Activated naive CD4-positive, alpha-beta T cell treated with anti-CD3 and anti-CD28 coated beads, Interleukin-2, amount 50 U/mL, for 24 hours (primary cell): ENCODE measurements at regions not wholly inside any gene's neighbourhood (a gene's known extent, or its start where the extent isn't known, plus 50 kb on each side); places are given as distances from the start of the nearest gene placed in this dataset.

Source experiments
- H3K27ac Mint-ChIP-seq: one replicate; pipeline ENCODE4 v1.8.0; 2021; ENCODE audit warnings: mild to moderate bottlenecking, mixed read lengths
- H3K27me3 Mint-ChIP-seq: one replicate; pipeline ENCODE4 v1.8.0; 2021; ENCODE audit warnings: mixed read lengths
- H3K36me3 Mint-ChIP-seq: one replicate; pipeline ENCODE4 v1.8.0; 2021; ENCODE audit warnings: mixed read lengths
- H3K4me1 Mint-ChIP-seq: one replicate; pipeline ENCODE4 v1.8.0; 2021; ENCODE audit warnings: mixed read lengths
- H3K4me3 Mint-ChIP-seq: one replicate; pipeline ENCODE4 v1.8.0; 2021; ENCODE audit warnings: mild to moderate bottlenecking, mixed read lengths
- H3K9me3 Mint-ChIP-seq: one replicate; pipeline ENCODE4 v1.8.0; 2021; ENCODE audit warnings: mixed read lengths

DNA sequence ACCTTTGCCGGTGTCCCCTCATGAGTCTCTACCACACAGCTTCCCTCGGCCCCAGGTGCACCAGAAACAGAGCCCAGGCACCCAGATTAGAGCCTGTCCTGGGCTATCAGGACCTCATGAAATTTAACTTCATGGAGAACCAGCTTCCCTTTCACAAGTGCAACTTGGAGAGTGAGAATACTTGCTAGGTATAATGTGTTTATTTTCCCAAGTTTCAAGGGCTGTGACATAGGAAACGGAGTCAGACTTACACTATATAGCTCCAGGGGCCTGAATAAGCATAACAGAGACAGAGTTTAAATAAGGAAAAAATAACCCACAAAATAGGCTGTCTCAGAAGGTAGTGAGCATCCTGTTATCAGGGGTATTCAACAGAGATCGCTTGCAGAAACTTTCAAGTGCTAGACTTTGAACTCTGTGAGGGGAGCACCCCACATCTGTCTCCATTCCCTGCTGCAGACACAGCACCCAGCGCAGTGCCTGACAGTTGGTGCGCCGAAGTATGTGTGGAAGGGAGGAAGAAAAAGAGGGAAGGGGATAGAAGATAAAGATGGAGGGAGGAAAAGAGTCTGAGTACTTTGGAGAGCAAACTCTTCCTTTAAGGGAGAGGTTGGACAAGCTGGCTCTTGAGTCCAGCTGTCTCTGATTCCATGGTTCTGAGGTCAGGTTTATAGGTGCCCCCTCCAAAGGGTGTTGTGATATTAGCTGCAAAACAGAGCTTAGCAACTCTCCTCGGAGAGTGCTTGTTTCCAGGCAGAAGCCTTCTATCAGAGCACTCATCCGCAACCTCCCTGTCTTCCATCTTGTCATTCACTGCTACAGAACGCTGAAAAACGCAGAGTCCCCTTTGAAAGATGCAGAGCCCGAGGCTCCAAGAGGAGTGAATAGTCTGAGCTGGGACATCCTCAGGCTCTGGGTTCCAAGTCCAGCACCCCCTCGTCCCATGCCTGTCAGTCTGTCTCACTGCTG is 84.8 kb downstream of the CPN2 start:
- Mint-ChIP-seq H3K36me3 (no peaks in the 10 kb centered on the region), H3K27ac (no peak overlapping the region), H3K4me3 (no peak overlapping the region), H3K9me3 (no peaks in the 10 kb centered on the region), H3K4me1 (peaks cover 7% of the 10 kb centered on the region), H3K27me3 (no peaks in the 10 kb centered on the region)

DNA sequence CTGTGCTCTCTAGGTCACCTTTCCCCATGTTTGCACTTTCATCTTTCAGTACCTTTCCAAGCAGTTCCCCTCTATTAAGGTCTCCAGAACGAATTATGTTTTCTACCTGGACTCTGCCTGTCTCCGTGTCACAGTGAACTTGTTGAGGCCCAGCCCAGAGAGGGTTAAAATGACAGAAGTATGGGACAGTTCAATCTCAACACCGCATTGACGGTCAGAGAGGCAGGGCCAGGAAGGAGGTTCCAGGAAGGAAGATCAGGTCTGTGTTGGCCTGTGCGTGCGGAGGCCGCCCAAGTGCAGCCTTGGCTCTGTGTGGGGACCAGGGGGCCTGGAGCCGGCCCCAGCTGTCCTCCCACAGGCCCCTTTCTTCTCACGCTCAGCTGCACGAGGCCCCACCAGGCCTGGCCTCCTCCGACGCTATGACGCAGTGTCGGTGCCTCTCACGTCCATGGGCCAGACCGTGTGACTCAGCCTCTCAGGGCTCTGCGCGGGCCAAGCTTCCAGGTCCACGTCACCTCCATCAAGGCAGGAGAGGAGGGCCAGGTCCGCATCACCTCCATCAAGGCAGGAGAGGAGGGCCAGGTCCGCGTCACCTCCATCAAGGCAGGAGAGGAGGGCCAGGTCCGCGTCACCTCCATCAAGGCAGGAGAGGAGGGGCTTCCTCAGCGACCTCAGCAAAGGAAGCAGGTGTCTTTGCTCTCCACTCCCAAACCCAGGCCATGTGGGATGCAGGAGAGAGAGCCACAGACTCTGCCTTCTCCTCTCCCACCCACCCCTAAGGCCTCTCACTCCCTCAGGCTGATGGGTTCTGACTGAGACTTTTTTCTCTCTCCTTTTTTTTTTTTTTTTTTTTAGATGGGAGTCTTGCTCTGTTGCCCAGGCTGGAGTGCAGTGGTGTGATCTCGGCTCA is 83.1 kb downstream of the CPN2 start:
- Mint-ChIP-seq H3K4me3 (no peak overlapping the region), H3K4me1 (peaks cover 7% of the 10 kb centered on the region), H3K9me3 (no peaks in the 10 kb centered on the region), H3K36me3 (no peaks in the 10 kb centered on the region), H3K27me3 (no peaks in the 10 kb centered on the region), H3K27ac (no peak overlapping the region)

DNA sequence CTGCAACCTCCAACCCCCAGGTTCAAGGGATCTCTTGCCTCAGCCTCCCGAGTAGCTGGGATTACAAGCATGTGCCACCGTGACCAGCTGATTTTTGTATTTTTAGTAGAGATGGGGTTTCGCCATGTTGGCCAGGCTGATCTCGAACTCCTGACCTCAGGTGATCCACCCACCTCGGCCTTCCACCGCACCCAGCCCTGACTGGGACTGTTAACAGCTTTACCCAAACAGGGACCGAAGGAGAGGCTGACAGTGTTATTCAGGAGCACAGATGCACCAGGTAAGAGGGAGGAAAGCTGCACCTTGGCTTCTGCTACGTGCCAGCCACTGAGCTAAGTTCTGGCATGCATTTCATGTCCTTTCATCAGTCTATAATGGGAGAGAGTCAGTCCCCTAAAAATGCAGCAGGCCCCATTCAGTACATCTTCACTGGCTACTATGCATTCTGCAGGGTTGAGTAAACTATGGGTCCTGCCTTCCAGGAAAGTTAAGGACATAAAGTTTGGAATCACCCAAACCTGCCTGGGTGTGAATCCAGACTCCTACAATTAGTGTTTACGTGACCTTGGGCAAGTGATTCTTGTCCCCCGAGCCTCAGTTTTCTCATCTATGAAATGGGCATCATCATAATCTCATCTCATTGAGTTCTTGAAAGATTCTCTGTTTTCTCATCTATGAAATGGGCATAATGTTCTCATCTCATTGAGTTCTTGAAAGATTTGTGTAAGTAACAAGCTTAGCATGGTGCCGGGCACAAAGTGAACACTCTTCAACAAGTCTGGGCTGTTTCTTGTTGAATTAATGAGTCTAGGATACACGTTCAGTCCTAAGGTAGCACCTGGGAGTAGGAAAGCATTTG is 82.2 kb downstream of the CPN2 start:
- H3K4me3 Mint-ChIP-seq = no peak overlapping the region
- H3K27ac Mint-ChIP-seq = peak overlapping the region; percentile 55
- H3K4me1 Mint-ChIP-seq = peaks cover 7% of the 10 kb centered on the region
- no peaks in the 10 kb centered on the region for H3K27me3 Mint-ChIP-seq
- no peaks in the 10 kb centered on the region for H3K36me3 Mint-ChIP-seq
- no peaks in the 10 kb centered on the region for H3K9me3 Mint-ChIP-seq

DNA sequence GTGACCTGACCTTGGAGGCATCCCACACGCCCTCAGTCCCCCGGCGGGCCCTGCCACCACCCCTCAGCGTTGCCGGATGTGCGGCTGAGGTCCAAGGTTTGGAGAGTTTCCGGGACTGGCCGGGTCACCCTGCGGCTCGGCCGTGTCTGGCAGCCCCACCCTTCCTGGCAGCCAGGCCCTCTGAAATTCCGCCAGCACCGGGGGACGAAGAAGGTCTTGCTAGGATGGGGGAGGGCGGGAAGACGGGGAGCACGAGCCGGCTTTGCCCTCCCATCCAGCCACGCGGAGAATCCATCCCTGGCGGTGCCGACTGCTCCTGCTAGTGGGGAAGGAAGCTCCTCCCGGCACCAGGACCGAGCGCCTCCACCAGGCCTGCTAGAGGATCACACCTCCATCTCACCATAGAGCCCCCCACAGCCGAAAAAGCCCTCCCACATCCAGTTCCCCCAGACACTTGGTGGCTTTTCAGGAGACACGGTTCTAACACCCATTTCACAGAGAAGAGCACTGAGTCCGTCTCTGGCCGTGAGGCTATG is 81.5 kb downstream of the CPN2 start:
- Mint-ChIP-seq H3K4me3 (no peak overlapping the region), H3K27me3 (no peaks in the 10 kb centered on the region), H3K4me1 (peaks cover 8% of the 10 kb centered on the region), H3K9me3 (no peaks in the 10 kb centered on the region), H3K36me3 (no peaks in the 10 kb centered on the region), H3K27ac (no peak overlapping the region)

DNA sequence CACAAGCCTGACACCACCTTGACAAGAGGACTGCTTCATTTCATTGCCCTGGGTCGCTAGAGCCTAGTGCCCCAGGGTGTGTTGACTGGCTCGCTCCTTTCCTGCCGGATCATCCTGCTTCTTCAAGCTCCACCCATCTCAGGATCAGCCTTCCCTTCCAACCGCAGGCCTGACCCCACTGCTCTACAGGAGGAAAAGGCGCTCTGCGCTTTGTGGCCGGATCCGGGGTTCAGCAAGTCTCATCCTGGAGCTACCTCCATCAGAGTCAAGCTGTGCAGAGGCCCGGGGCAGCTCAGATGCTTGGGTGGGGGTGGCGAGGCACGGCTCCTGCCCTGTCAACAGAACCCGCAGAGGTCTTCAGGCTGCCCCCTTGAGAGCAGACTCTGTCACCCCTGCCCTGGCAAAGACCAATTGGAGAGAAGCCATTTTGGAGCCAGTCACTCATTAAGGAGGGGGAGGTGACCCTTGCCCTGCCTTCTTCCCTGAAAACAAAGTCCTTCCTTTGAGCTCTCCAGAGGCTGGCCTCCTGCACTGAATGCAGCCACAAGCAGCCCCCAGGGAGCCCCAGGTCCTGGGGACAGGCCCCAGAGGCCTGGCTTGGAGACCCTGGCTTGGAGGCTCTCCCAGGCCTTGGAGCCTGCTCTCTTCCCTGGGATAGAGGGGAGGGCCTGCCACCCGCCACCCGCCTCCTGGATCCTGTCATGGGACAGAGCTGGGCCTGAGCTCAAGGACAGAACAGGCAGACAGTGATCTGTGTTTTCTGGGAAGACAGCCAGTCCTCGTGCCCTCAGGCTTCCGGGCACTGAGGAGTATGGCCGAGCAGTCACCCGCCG is 80.3 kb downstream of the CPN2 start:
- no peaks in the 10 kb centered on the region for H3K9me3 Mint-ChIP-seq
- peaks cover 16% of the 10 kb centered on the region for H3K4me1 Mint-ChIP-seq
- no peak overlapping the region for H3K4me3 Mint-ChIP-seq
- no peak overlapping the region for H3K27ac Mint-ChIP-seq
- no peaks in the 10 kb centered on the region for H3K27me3 Mint-ChIP-seq
- H3K36me3 Mint-ChIP-seq = no peaks in the 10 kb centered on the region

DNA sequence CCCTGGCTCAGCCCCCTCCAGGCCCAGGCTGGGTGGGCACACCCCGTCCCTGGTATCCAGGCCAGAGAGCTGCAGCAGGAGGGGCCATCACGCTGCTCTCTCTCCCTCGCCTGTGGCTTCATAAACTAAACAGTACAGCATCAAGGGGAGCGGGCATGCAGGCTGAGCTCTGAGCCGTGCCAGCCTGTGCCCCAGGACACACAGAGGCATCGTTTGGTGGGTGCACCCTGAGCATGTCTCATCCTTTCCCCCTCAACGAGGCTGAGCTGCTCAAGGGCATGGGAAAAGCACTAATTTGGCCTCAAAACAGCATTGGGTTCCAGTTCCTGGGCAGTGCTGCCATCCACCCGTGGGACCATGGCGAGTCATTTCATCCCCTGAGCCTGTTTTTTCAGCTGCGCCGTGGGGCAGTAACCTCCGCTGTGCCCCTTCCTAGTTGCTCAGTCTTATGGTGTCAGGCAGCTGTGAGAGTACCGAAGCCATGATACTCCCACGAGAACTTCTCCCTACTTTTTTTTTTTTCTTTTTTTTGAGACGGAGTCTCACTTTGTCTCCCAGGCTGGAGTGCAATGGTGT is 79.6 kb downstream of the CPN2 start:
- Mint-ChIP-seq H3K27ac (no peak overlapping the region), H3K36me3 (no peaks in the 10 kb centered on the region), H3K4me3 (no peak overlapping the region), H3K9me3 (no peaks in the 10 kb centered on the region), H3K4me1 (peaks cover 16% of the 10 kb centered on the region), H3K27me3 (no peaks in the 10 kb centered on the region)

DNA sequence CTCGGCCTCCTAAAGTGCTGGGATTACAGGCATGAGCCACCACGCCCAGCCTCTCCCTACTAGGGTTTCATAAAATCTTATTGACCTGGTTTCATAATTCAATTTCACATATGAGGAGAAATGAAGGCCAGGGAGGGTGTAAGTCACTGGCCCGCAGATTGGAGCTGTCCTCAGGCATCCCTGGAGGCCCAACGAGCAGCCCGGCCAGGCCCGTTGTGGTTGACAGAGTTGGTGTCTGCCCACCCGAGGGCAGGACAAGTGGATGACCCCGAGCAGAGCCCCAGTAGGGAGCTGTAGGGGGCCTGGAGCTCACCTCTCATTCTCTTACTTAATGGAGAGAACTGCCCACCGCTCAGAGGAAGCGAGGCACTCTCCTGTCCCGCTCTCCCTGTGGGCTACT is 78.9 kb downstream of the CPN2 start:
- H3K36me3 Mint-ChIP-seq = no peaks in the 10 kb centered on the region

DNA sequence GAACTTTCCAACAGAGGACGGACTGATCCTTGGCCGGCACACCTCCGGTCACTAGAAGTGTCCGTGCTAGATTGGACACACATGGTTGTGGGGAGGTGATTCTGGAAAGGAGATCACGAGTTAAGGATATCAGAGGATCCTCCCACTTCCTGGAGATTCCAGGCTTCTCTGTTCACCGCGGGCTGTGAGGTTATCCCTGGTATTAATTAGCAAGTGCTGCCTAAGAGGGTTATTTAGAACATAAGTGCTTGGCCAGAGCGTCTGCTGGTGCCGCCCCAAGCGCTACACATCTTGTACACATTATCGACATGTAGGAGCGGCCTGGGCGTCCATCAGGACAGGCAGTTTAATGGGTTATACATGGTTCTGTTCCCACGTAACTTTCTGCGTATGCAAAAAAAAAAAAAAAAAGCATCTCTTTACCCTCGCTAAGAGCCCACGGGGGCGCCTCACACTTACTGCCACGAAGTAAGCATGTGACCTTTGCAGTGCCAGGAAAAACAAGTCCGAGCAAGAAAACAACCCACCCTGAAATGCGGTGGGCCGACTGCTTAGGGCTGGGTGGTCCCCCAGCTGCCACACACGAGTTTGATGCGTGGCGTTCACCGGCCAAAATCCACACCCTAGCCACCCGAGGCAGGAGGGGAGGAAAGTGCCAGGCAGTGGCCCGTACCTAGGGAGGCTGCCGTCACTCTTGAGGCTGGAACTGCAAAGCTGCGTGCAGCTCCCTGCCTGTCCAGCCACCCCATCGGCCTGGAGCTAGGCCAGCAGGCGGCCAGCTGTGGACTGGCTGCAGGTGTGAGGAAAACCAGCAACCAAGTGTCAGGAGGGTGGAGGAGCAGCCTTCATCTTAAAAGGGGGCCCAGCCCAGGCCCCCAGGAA is 78.0 kb downstream of the CPN2 start:
- Mint-ChIP-seq H3K4me3 (no peak overlapping the region), H3K36me3 (no peaks in the 10 kb centered on the region), H3K4me1 (peaks cover 16% of the 10 kb centered on the region), H3K27me3 (no peaks in the 10 kb centered on the region), H3K9me3 (no peaks in the 10 kb centered on the region), H3K27ac (no peak overlapping the region)

More for the DNA sequence above, 78.9 kb downstream of the CPN2 start:
- no peak overlapping the region for H3K4me3 Mint-ChIP-seq
- H3K9me3 Mint-ChIP-seq = no peaks in the 10 kb centered on the region
- H3K27me3 Mint-ChIP-seq = no peaks in the 10 kb centered on the region
- no peak overlapping the region for H3K27ac Mint-ChIP-seq
- peaks cover 16% of the 10 kb centered on the region for H3K4me1 Mint-ChIP-seq

DNA sequence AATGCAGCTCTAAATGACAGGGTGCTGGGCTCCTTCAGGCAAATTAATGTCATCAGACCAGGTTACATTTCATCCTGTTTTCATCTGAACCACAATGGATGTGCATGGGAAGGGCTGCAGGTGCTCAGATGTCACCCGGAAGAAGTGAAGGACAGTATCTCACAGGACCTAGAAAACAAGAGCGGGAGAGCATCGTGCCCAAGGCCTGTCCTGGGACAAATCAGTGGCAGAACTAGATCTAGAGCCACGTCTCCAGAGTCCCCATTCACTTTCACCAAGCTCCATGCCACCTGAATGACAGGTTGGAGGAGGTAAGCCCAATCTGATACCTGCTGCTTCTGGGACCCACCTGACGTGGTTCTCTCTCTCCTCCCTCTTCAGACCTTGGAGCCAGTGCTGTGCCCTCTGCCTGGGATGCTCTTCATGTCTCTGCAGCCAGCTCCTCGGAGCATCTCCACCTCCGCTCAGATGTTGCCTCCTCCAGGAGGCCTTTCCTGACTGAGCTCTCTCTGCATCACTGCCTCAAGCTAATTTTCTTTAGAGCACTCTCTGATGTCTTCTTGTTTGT is 77.3 kb downstream of the CPN2 start:
- Mint-ChIP-seq H3K27ac (no peak overlapping the region), H3K9me3 (no peaks in the 10 kb centered on the region)

DNA sequence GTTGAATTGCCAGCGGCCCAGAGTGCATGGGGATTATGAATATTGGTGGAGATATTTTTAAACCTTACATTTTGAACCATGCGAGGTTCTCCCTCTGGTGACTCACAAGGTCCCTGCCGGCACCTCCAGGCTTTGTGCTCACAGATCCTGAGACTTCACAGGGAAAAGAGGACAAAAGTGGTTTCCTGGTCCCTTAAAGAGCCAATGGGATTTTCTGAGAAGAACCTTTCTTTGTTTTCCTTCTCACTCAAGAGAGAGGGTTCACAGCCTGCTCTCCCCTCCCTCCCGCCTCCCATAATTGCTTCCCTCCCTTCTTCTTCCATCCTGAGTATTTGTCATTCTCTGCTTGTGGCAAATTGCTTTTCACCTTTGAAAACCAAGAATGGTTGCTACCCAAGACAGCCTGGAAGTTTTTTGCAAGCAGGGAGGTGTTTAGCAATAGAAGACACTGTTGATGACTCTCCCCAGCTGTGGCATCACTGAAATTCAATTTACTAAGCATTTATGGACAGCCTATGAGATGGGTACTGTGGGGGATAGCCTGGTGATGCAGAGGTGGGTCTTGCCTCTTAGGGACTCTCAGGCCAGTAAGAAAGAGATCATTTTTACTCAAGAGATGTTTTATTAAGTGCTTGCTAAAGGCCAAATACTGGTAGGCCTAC is 76.6 kb downstream of the CPN2 start:
- no peak overlapping the region for H3K27ac Mint-ChIP-seq
- no peaks in the 10 kb centered on the region for H3K9me3 Mint-ChIP-seq
- H3K4me3 Mint-ChIP-seq = no peak overlapping the region
- no peaks in the 10 kb centered on the region for H3K36me3 Mint-ChIP-seq
- peaks cover 13% of the 10 kb centered on the region for H3K4me1 Mint-ChIP-seq
- H3K27me3 Mint-ChIP-seq = no peaks in the 10 kb centered on the region

More for the DNA sequence above, 77.3 kb downstream of the CPN2 start:
- Mint-ChIP-seq H3K4me3 (no peak overlapping the region), H3K27me3 (no peaks in the 10 kb centered on the region), H3K4me1 (peaks cover 16% of the 10 kb centered on the region), H3K36me3 (no peaks in the 10 kb centered on the region)

DNA sequence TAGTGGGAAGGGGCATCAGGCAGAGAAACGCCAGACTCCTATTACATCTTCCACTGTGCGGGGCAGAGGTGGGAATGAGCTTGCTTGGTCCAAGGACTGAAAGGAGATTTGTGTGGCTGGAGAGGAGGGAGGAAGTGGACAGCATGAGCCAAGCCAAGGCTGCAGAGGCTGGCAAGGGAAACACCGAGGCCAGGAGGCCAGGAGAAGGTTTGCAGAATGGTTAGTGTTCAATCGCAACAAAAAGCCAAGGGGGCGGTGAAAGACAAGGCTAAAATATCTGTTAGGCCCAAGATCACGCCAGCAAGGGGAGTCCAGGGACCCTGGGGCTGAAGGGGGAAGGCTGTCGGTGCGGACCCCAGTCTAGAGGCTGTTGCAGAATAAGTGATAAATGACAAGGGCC is 75.8 kb downstream of the CPN2 start:
- Mint-ChIP-seq H3K27me3 (no peaks in the 10 kb centered on the region), H3K4me1 (peaks cover 11% of the 10 kb centered on the region), H3K9me3 (no peaks in the 10 kb centered on the region), H3K4me3 (no peak overlapping the region), H3K27ac (peak overlapping the region; percentile 80), H3K36me3 (no peaks in the 10 kb centered on the region)

DNA sequence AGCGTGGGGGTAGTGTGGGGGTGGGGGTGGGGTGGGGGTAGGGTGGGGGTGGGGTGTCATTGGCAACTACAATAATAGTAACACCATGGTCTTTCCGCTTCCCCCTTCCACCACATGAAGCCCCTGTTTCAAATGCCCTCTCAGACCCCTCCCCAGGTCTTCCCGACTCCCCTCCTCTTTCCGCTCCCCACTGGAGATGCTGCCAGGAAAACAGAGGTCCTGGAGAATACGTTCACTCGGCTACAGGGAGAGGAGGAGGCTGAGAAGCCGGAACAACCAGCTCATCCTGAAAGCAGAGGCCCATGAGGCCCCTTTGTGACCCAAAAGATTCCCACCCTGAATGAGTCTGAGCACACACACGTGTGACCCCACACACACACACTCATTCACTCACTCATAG is 75.4 kb downstream of the CPN2 start:
- H3K4me3 Mint-ChIP-seq = no peak overlapping the region
- H3K4me1 Mint-ChIP-seq = peaks cover 12% of the 10 kb centered on the region
- H3K9me3 Mint-ChIP-seq = no peaks in the 10 kb centered on the region
- no peaks in the 10 kb centered on the region for H3K36me3 Mint-ChIP-seq
- peak overlapping the region; percentile 35 for H3K27ac Mint-ChIP-seq
- no peaks in the 10 kb centered on the region for H3K27me3 Mint-ChIP-seq

DNA sequence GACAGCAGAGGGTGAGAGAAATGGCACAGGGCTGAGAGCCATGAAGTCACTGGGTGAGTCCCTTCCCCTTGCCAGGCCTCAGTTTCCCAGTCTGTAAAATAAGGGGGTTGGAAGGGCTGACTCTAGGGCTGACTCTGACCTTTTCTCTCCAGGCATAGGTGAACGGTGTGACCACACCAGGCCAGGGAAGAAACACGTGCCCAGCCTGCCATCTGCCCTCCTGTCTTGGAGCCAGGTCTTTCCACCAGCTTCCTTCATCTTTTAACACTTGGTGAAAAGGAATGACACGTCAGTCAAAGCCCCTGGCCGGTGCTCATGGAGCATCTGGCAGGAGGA is 74.4 kb downstream of the CPN2 start:
- H3K36me3 Mint-ChIP-seq = no peaks in the 10 kb centered on the region
- no peaks in the 10 kb centered on the region for H3K9me3 Mint-ChIP-seq
- peaks cover 12% of the 10 kb centered on the region for H3K4me1 Mint-ChIP-seq
- no peak overlapping the region for H3K27ac Mint-ChIP-seq
- H3K4me3 Mint-ChIP-seq = no peak overlapping the region
- no peaks in the 10 kb centered on the region for H3K27me3 Mint-ChIP-seq
